ENCODE measurements at regions not wholly inside any gene's neighbourhood (a gene's known extent, or its start where the extent isn't known, plus 50 kb on each side); places are given as distances from the start of the nearest gene placed in this dataset.

DNA sequence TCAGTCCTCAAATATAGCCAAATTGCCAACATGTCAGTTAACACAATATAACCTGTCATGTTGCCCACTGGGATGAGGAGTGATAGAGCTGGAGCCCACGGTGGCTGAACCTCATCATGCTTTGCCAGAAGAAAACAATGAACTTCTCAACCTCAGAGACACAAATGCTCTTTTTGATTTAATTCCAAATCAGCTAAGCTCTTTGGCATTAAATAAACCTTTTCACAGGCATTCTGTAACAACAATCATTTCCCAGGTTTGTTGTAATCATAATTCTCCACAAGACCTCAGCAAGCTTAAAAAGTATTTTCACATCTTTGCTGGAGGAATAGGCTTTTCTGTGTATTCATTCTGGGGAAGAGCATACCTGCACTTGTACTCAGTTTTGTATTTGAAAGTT is 830.9 kb downstream of the MAT2B start:
- TF ChIP-seq, protein P1, sequence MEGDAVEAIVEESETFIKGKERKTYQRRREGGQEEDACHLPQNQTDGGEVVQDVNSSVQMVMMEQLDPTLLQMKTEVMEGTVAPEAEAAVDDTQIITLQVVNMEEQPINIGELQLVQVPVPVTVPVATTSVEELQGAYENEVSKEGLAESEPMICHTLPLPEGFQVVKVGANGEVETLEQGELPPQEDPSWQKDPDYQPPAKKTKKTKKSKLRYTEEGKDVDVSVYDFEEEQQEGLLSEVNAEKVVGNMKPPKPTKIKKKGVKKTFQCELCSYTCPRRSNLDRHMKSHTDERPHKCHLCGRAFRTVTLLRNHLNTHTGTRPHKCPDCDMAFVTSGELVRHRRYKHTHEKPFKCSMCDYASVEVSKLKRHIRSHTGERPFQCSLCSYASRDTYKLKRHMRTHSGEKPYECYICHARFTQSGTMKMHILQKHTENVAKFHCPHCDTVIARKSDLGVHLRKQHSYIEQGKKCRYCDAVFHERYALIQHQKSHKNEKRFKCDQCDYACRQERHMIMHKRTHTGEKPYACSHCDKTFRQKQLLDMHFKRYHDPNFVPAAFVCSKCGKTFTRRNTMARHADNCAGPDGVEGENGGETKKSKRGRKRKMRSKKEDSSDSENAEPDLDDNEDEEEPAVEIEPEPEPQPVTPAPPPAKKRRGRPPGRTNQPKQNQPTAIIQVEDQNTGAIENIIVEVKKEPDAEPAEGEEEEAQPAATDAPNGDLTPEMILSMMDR (IDR thresholded peaks at IDR 0.05 in 4 of 5, conservative IDR thresholded peaks at IDR 0.05 in 1 of 5), result no peak
- TF ChIP-seq POLR2A (IDR thresholded peaks at IDR 0.05), result no peak

All from gastrocnemius medialis (tissue), 4 donors.